ENCODE measurements at regions not wholly inside any gene's neighbourhood (a gene's known extent, or its start where the extent isn't known, plus 50 kb on each side); places are given as distances from the start of the nearest gene placed in this dataset.

DNA sequence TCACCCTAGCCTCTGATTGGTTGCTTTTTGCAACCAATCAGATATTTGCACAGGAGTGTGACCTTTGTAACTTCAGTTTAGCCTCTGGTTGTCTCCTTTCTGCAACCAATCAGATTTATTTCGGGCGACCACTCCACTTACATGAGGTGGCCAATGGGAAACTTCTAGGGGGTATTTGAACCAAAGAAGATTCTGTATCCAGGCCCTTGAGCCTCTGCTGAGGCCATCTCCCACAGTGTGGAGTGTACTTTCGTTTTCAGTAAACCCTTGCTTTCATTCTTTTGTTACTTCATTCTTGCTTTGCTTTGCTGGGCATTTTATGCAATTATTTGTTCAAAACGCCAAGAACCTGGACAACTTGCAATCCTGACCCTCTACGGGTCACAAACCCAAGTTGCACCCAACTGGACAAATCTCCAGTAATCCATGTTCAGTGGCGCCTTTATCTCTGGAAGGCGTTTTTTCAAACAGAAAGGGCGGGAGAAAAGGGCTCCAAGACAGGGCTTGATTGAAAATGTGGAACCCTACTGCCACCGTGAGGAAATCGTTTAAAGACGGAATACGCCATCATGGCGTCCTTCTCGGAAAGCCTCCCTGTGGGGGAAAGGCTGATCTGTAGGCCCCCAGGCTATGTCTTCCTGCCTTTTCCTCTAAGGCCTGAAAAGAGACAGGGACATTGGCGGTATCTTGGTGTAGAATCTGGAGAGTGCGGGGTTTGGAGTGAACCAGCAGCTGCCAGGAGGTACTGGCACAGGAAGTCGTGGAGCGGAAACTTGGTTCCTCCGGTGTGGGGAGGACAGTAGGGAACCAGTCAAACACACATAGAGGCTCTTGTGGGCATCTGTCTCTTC lies 184.6 kb downstream of the OR13H1 start:
- TF ChIP-seq, protein P1, sequence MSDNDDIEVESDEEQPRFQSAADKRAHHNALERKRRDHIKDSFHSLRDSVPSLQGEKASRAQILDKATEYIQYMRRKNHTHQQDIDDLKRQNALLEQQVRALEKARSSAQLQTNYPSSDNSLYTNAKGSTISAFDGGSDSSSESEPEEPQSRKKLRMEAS (IDR thresholded peaks at IDR 0.05), result no peak
- TF ChIP-seq, protein P2, sequence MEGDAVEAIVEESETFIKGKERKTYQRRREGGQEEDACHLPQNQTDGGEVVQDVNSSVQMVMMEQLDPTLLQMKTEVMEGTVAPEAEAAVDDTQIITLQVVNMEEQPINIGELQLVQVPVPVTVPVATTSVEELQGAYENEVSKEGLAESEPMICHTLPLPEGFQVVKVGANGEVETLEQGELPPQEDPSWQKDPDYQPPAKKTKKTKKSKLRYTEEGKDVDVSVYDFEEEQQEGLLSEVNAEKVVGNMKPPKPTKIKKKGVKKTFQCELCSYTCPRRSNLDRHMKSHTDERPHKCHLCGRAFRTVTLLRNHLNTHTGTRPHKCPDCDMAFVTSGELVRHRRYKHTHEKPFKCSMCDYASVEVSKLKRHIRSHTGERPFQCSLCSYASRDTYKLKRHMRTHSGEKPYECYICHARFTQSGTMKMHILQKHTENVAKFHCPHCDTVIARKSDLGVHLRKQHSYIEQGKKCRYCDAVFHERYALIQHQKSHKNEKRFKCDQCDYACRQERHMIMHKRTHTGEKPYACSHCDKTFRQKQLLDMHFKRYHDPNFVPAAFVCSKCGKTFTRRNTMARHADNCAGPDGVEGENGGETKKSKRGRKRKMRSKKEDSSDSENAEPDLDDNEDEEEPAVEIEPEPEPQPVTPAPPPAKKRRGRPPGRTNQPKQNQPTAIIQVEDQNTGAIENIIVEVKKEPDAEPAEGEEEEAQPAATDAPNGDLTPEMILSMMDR (IDR thresholded peaks at IDR 0.05; ENCODE audit: low read depth, low read length, missing input control), result peak; percentile 43
- no peak for TF ChIP-seq TAF1 (conservative IDR thresholded peaks at IDR 0.05)
- TF ChIP-seq, protein P3, sequence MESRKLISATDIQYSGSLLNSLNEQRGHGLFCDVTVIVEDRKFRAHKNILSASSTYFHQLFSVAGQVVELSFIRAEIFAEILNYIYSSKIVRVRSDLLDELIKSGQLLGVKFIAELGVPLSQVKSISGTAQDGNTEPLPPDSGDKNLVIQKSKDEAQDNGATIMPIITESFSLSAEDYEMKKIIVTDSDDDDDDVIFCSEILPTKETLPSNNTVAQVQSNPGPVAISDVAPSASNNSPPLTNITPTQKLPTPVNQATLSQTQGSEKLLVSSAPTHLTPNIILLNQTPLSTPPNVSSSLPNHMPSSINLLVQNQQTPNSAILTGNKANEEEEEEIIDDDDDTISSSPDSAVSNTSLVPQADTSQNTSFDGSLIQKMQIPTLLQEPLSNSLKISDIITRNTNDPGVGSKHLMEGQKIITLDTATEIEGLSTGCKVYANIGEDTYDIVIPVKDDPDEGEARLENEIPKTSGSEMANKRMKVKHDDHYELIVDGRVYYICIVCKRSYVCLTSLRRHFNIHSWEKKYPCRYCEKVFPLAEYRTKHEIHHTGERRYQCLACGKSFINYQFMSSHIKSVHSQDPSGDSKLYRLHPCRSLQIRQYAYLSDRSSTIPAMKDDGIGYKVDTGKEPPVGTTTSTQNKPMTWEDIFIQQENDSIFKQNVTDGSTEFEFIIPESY (IDR thresholded peaks at IDR 0.05), result no peak
- TF ChIP-seq RXRA (IDR thresholded peaks at IDR 0.05), result peak in 1 of 2 donors; percentile 91
- peak; percentile 49 for TF ChIP-seq HNF4G (IDR thresholded peaks at IDR 0.05)
- TF ChIP-seq, protein P4, sequence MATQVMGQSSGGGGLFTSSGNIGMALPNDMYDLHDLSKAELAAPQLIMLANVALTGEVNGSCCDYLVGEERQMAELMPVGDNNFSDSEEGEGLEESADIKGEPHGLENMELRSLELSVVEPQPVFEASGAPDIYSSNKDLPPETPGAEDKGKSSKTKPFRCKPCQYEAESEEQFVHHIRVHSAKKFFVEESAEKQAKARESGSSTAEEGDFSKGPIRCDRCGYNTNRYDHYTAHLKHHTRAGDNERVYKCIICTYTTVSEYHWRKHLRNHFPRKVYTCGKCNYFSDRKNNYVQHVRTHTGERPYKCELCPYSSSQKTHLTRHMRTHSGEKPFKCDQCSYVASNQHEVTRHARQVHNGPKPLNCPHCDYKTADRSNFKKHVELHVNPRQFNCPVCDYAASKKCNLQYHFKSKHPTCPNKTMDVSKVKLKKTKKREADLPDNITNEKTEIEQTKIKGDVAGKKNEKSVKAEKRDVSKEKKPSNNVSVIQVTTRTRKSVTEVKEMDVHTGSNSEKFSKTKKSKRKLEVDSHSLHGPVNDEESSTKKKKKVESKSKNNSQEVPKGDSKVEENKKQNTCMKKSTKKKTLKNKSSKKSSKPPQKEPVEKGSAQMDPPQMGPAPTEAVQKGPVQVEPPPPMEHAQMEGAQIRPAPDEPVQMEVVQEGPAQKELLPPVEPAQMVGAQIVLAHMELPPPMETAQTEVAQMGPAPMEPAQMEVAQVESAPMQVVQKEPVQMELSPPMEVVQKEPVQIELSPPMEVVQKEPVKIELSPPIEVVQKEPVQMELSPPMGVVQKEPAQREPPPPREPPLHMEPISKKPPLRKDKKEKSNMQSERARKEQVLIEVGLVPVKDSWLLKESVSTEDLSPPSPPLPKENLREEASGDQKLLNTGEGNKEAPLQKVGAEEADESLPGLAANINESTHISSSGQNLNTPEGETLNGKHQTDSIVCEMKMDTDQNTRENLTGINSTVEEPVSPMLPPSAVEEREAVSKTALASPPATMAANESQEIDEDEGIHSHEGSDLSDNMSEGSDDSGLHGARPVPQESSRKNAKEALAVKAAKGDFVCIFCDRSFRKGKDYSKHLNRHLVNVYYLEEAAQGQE (IDR thresholded peaks at IDR 0.05), result no peak
- no peak for TF ChIP-seq JUND (IDR thresholded peaks at IDR 0.05)
- TF ChIP-seq, protein P5, sequence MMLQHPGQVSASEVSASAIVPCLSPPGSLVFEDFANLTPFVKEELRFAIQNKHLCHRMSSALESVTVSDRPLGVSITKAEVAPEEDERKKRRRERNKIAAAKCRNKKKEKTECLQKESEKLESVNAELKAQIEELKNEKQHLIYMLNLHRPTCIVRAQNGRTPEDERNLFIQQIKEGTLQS (IDR thresholded peaks at IDR 0.05), result peak; percentile 87
- peak; percentile 74 for TF ChIP-seq SP1 (IDR thresholded peaks at IDR 0.05)
- TF ChIP-seq FOXA1 (IDR thresholded peaks at IDR 0.05), result no peak
- peak in 1 of 2 donors; percentile 90 for TF ChIP-seq RAD21 (IDR thresholded peaks at IDR 0.05)

Data from liver (tissue), 3 donors.